ENCODE measurements at regions not wholly inside any gene's neighbourhood (a gene's known extent, or its start where the extent isn't known, plus 50 kb on each side); places are given as distances from the start of the nearest gene placed in this dataset.

DNA sequence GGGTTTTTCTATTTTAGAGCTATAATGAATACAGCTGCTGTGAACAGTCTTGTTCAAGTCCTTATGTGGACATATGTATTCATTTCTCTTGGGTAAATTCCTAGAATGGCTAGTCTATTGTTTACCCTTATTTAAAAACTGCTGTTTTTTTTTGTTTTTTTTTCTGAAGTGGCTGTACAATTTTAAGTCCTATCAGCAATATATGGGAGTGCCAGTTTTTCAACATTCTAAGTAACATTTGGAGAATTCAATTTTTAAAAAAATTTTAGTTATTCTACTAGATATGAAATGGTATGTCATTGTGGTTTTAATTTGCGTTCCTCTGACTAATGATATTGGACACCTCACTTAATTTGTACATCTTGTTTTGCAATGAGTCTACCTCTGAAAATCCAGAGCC is 349.7 kb downstream of the SATB2 start:
- TF ChIP-seq POLR2AphosphoS5 (IDR thresholded peaks at IDR 0.05; ENCODE audit: low read depth, low read length) (no peak), POLR2A (IDR thresholded peaks at IDR 0.05; ENCODE audit: low read depth, low read length) (no peak), TAF1 (IDR thresholded peaks at IDR 0.05; ENCODE audit: low read depth, low read length) (no peak)

Data from GM12891 (cell line).